Astrocyte of the spinal cord (primary cell): ENCODE measurements at regions not wholly inside any gene's neighbourhood (a gene's known extent, or its start where the extent isn't known, plus 50 kb on each side); places are given as distances from the start of the nearest gene placed in this dataset.
"Not testable (repeated sequence)": the region's sequence is repeated elsewhere in the genome, so short reads cannot be mapped to it uniquely, and the experiment has no call there.

ENCODE experiments used
- DNase-seq: peaks from one replicate; pipeline ENCODE4 v3.0.0; 2011; ENCODE audit warnings: low read depth, low spot score
- H3K4me3 ChIP-seq: 2 replicates; pipeline ENCODE4 v1.5.1; 2011; ENCODE audit warnings: low read depth, mild to moderate bottlenecking, low read length, moderate library complexity
- in situ Hi-C: cut with HindIII; loops from 2 replicates; pipeline ENCODE4 v1.10.0; 2017; ENCODE audit warnings: low sequenced_read_pairs
- TF ChIP-seq, protein P1 (sequence below): IDR thresholded peaks from 2 replicates; pipeline ENCODE4 v1.5.1; 2012; ENCODE audit warnings: low read depth, mild to moderate bottlenecking, low read length, inconsistent platforms

DNA sequence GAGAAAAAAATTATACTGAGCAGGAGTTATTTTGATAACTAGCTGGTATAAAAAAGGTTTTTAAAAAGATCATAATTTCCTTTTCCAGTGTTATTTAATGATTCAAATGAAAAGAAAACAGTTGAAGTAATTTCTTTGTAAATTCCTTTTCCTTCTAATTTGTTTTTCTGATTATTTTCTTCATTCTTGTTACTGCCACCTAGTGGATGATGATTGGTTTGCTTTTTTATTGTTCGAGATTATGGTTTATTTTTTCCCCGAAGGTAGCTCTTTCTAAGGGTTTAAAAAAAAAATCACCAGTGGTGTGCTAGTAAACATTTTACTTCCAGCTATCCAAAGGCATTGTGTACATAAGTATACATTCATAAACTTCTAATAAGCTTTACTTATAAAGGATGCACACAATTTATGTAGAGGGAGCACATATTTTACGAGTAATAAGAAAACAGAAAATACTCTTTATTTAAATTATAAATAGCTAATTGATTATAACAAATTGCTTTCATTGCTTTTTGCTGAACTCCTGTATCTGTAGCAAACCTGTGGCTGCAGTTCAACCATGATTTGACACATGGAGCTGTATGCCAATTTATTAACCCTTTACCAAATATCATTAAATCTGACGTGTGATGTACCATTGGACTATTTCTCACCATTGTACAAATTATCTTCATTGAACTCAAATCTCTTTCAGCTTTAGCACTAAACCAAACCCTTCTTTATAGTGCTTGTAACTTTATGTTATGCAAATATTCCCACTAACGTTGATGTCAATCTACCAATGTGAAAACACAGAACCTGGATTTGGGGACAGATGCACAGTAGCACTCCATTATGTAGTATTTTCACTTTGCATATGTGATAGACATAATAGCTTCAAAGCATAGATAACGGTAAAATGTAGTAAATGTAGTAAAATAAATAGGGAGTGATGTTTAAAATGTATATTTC lies 97.8 kb upstream of the ANK2 start:
- H3K4me3 ChIP-seq, result no peak overlapping the region
- peak; percentile 36 for DNase-seq
- TF ChIP-seq, protein P1, sequence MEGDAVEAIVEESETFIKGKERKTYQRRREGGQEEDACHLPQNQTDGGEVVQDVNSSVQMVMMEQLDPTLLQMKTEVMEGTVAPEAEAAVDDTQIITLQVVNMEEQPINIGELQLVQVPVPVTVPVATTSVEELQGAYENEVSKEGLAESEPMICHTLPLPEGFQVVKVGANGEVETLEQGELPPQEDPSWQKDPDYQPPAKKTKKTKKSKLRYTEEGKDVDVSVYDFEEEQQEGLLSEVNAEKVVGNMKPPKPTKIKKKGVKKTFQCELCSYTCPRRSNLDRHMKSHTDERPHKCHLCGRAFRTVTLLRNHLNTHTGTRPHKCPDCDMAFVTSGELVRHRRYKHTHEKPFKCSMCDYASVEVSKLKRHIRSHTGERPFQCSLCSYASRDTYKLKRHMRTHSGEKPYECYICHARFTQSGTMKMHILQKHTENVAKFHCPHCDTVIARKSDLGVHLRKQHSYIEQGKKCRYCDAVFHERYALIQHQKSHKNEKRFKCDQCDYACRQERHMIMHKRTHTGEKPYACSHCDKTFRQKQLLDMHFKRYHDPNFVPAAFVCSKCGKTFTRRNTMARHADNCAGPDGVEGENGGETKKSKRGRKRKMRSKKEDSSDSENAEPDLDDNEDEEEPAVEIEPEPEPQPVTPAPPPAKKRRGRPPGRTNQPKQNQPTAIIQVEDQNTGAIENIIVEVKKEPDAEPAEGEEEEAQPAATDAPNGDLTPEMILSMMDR, result peak; percentile 55
- in situ Hi-C loops, result no loop called here

DNA sequence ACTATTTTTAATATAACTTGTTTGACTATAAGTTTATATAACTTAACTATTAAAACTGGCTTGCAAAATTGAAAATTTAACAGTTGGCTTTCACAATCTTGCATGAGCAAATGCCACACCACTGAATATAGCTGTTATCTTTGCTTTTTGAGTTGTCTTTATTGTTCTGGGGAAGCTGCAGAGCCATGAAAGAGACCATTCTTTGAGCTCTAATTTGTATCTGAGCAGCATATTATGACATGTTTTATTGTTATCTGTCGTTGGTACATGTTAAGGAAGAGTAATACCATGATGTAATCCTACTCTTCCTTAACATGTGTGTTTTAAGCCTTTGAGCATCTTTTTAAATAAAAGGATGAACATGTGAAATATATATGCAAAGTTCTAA lies 97.1 kb upstream of the ANK2 start:
- no peak for DNase-seq
- TF ChIP-seq, protein P1, result no peak
- no peak overlapping the region for H3K4me3 ChIP-seq
- in situ Hi-C loops, result no loop called here

DNA sequence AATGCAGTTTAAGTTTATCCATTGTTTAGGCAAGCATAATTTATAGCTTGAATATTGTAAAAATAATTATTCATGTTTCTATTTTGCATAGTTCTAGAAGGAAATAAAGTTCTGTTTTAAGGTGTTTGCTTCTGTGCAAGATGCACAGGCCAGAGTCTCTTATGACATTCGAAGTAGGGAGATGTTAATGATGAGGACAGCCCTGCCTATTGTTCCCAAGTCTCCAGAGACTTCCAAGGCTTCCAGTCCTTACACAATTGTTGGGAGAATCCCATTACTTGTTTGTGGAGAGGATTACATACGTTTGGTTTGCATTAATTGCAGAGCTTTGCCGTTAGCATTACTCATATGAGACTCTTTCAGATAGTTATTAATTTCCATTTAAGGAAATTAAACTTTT lies 96.2 kb upstream of the ANK2 start:
- TF ChIP-seq, protein P1, result no peak
- no peak overlapping the region for H3K4me3 ChIP-seq
- in situ Hi-C loops, result no loop called here
- no peak for DNase-seq

DNA sequence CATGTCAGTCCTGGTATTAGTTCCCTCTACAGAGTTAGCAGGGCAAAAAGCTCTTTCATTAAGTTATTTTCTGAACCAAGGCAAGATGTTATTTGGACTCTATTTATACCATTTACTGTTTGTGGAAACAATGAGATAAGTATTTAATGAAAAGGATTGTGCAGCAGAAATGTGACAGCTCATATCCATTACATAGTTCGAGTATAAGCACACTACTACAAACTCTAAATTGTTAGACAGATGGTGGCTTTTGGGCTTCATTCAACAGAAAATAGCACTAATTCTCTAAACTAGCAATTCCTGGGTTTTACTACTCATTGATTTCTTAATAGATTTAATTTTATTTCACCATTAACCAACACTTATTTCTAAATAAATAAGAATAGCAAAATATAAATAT lies 95.2 kb upstream of the ANK2 start:
- in situ Hi-C loops, result no loop called here
- TF ChIP-seq, protein P1, result no peak
- no peak for DNase-seq

DNA sequence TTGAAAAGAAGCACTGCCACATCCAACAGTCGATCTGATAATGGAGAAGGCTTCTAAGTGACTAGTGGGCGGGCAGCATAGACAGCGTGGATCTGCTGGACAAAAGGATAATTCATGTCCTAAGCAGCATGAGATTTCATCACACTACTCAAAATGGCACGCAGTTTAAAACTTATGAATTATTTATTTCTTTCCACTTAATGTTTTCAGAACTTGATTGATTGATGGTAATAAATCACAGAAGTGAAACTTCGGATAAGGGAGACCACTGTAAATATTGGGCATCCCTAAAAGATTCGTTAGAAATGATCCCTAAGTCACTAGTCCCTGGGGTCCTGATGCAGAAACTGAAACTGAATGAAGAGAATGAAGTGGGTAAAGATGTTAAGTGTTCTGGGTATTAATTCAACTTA lies 93.0 kb upstream of the ANK2 start:
- in situ Hi-C loops, result no loop called here
- DNase-seq, result no peak
- no peak overlapping the region for H3K4me3 ChIP-seq
- TF ChIP-seq, protein P1, result no peak

More for the DNA sequence above, 95.2 kb upstream of the ANK2 start:
- no peak overlapping the region for H3K4me3 ChIP-seq

DNA sequence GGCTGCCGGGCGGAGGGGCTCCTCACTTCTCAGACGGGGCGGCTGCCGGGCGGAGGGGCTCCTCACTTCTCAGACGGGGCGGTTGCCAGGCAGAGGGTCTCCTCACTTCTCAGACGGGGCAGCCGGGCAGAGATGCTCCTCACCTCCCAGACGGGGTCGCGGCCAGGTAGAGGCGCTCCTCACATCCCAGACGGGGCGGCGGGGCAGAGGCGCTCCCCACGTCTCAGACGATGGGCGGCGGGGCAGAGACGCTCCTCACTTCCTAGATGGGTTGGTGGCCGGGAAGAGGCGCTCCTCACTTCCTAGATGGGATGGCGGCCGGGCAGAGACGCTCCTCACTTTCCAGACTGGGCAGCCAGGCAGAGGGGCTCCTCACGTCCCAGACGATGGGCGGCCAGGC lies 91.7 kb upstream of the ANK2 start:
- in situ Hi-C loops, DNase-seq, H3K4me3 ChIP-seq: not testable (repeated sequence)

DNA sequence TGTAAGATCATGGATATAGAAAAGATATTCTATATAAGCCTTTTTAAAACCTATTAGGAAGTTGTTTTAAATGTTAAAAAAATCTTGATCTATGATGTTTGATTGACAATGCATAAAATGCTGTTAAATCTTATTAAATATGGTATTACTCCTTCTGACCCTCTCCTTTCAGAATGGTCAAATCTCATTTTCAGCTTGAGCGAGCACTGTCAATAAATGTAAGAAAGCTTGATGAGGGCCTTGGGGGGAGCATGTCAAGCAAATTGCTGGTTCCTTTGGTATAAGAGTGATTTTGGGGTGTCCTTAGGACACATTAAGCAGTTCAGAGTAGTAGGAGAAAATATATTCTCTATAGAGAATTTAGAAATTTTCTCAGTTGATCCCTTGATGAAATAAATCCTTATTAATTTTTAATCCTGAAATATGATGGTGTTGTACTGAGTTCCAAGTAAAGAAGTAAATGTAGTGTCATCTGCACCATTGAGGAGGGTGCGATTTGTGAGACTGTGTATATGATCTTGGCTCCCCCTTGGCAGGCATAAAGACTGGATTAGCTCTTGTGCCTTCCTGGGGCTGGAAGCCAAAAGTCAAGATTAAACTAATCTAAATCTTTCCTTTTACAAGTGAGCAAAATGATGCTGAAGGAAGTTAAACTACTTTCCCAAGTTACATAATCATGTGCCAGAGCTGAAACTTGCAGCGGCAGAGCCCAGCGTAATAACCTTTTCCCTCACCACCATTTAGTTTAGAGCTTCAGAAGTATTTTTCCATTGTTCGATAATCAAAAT lies 82.6 kb upstream of the ANK2 start:
- DNase-seq, result no peak
- in situ Hi-C loops, result no loop called here
- TF ChIP-seq, protein P1, result no peak
- H3K4me3 ChIP-seq, result no peak overlapping the region
